ENCODE measurements at regions not wholly inside any gene's neighbourhood (a gene's known extent, or its start where the extent isn't known, plus 50 kb on each side); places are given as distances from the start of the nearest gene placed in this dataset.
"Not testable (repeated sequence)": the region's sequence is repeated elsewhere in the genome, so short reads cannot be mapped to it uniquely, and the experiment has no call there.

- no peak for DNase-seq
These were observed 128.5 kb downstream of the ZNF281 start for GRCh38 chr1:200281201-200281835.

DNA sequence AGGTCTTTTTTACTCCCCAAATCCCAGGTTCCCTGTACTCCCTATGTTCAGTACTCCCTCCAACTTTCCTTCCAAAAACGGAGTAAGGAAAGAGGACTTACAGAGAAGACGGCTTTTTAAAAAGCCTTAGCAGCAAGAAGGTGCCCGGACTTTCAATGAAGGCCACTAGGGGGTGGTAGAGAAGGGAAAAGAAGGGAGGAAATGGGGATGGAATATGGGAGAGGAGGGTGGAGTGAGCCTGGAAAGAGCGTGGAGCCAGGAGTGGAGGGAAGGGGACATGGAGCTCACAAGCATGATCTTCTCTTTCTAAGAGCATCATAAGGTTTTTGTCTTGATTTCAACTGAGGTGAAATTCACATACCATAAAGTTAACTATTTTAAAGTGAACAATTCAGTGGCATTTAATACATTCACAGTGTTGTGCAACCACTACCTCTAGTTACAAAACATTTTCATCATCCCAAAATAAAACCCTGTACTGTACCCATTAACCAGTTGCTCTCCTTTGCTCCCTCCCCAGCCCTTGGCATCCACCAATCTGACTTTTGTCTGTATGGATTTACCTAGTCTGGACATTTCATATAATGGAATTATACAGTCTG lies 129.9 kb downstream of the ZNF281 start:
- DNase-seq = no peak

DNA sequence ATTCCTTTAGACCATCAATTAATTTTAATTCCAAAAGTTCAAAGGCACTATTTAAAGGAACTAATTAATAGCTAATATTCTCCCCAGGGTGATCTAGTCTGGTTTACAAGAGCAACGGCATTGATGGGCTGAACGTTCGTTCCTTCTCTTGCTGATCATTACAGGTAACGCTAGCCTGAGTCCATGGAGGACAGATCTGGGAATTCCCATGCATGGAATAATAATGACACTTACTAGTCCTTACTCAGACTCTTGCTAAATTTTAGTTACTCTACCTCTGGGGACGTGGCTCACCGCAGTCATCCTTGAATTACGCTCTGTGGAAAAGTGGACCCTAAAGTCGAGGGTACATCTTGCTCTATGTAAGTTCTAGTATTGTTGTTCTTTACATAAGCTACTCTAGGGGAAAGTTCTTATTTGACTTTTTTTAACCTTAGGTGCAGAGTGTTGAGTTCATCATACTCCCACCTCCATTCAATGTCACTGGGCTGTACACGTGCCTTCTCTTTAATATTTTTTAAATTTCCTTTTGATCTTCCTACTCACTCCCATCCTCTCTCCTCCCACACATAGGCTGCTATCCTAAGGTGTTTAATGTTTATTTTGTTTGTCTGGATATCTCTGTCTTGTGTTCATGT lies 133.9 kb downstream of the ZNF281 start:
- DNase-seq = no peak

DNA sequence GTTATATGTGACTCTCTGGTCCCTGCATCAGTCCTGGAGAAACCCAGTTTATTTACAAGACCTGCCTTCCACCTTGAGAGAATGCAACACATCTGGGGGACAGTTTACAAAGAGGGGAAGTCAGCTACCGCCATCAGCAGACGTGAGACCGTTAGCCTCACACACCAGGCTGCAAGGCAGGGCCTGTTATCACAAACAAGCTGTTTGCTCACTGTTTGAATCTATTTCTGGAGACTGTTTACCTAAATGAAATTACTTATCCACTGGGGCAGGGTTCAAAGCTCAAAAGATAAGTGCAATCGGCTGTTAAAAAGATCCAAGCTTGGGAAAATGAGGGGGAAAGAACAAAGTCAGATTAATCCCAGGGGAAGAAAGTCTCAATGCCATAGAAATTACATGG lies 134.4 kb downstream of the ZNF281 start:
- DNase-seq = no peak

- DNase-seq = no peak
These were observed 135.7 kb downstream of the ZNF281 start for GRCh38 chr1:200274116-200274515.

GRCh38 chr1:200272481-200273068 lies 137.3 kb downstream of the ZNF281 start:
- no peak for DNase-seq

- DNase-seq = no peak
These were observed 140.6 kb downstream of the ZNF281 start for GRCh38 chr1:200269256-200269655.

DNA sequence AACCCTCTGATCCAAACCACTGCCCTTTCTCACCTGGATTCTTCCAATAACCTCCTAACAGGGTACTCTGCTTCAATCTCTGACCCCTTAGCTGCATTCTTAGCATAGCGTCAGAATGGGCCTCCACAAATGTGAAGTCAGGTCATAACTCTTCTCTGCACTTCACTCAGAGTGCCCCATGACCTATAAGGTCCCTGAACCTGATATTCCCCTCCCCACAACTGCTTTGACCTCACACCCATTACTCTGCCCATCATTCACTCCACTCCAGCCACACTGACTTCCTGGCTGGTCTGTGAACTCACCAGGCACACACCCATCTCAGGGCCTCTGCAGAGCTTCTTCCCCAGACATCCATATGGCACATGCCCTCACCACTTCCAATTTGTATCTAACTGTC lies 141.9 kb downstream of the ZNF281 start:
- no peak for DNase-seq

DNA sequence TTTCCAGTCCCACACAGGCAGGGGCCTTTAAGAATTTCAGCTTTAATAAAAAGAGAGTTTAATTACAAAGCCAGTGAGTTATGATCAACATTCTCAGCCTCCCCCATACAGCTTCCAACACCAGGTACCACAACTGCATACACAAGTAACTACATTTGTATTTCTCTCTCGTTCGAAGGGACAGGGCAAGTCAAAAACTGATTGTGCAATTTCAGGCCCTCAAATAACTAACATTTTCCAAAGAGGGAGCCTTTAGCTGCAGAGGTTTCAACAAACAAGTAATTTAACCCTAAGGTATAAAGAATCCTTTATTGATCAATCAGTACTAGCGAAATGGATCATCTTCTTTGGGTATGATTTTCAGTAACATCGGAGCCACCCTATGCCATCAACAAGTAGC lies 142.4 kb downstream of the ZNF281 start:
- no peak for DNase-seq

- DNase-seq = no peak
These were observed 143.0 kb downstream of the ZNF281 start for GRCh38 chr1:200266871-200267270.

DNA sequence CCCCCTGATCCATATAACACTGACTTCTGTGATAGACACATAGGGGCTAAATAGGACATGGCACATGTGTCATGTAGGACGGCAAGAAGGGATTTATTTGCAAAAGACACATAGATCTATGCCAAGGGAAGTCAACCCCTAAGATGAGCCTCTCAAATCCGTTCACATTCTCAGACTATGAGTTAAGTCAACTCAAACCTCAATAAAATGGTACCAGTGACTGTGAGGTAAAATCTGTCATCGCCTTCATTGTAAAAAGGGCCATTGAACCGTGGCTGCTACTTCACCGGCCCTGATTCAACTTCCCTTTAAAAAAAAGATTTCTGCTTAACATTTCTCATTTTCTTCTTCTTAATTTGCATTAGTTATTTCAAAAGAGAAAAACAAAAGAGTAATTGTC lies 144.0 kb downstream of the ZNF281 start:
- no peak for DNase-seq

DNA sequence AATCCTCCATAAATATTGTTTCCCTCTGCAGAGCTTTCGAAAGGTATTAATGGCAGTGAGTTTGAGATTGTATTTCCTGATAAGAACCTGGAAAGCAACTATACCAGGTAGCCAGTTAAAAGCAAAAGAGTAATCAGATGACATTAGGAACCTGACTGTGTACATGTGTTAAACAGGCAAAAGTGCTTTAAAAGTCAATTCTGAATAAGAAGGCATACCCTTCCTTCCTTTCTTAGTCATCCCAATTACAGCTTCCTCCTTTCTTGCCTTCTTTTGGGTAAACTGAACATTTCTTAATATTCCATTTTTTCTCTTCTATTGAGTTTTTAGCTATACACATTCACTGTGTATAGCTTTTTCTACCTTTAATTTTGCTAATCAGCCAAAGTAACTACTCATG lies 144.7 kb downstream of the ZNF281 start:
- no peak for DNase-seq

- no peak for DNase-seq
These were observed 146.6 kb downstream of the ZNF281 start for GRCh38 chr1:200263203-200263602.

DNA sequence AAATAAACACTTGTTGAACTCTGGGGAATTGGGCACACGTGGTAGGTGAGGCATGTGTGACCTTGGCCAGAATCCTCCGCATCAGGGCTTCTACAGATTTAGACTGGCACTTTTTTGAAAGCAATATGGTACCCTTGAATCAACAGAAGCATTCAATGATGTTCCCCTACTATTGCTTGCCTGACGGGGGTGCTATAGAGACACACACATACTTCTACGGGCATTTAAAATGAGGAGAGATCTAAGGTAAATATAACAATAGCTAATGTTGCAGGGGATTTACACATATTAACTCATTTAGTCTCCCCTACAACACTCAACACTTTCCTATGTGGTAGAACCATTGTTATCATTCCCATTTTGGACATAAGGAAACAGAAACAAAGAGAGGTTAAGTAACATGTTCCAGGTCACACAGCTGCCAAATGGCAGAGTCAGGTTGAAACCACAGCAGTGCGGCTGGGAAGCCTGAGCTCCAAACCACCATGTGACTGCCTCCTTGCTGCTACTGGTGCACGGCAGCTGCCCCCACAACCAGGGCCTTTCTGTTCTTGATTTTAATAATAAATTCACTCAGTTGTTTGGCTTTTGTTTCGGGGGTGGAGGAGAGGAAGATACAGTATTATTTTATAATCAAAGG lies 147.4 kb downstream of the ZNF281 start:
- no peak for DNase-seq

DNA sequence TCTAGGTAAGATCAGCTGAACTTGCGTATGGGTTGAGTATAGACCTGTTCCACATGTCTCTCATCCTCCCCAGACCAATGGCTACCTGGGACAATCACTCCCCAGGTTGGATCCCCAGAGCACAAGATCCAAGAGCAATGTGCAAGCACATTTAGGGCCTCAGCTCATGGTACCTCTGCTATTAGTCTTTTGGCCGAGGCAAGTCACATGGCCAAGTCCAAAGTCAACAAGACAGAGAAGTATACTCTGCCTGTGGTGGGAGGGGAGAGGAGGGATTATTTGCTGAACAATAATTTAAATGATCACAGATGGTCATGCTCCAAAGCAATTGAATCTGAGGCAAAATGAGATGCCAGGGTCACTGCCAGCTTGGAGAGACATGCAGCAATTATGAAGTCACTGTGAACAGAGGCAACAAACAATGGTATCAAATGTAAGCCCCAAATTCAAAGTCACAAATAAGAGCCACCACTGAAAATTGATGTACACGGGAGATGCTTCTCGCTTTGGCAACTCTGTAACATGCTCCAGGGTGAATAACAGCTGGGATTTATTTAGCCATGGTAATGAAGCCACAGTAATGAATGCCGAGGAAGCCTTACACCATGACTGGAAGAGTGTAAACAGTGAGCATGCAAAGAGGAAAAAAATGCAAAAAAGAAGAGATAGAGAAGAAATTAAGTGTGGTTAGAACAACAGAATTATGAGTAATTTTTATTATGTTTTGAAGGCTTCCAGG lies 149.1 kb downstream of the ZNF281 start:
- DNase-seq = no peak

- no peak for DNase-seq
These were observed 151.1 kb downstream of the ZNF281 start for GRCh38 chr1:200258447-200259375.

DNA sequence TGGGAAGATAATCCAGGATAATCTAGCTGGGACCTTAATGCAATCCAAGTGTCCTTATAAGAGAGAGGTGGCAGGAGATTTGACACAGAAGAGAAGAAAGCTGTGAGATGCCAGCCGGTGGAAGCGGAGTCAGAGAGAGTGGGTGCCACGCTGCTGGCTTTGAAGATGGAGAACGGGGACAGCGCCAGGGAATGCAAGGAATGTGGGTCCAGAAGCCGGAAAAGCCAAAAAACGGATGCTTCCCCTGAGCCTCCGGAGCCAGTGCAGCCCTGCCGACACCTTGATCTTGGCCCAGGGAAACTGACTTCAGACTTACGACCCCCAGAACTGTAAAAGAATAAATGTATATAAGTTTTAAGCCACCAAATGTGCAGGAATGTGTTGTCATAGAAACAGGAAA lies 152.6 kb downstream of the ZNF281 start:
- DNase-seq = no peak

GRCh38 chr1:200254602-200255001 lies 155.2 kb downstream of the ZNF281 start:
- DNase-seq = not testable (repeated sequence)

DNA sequence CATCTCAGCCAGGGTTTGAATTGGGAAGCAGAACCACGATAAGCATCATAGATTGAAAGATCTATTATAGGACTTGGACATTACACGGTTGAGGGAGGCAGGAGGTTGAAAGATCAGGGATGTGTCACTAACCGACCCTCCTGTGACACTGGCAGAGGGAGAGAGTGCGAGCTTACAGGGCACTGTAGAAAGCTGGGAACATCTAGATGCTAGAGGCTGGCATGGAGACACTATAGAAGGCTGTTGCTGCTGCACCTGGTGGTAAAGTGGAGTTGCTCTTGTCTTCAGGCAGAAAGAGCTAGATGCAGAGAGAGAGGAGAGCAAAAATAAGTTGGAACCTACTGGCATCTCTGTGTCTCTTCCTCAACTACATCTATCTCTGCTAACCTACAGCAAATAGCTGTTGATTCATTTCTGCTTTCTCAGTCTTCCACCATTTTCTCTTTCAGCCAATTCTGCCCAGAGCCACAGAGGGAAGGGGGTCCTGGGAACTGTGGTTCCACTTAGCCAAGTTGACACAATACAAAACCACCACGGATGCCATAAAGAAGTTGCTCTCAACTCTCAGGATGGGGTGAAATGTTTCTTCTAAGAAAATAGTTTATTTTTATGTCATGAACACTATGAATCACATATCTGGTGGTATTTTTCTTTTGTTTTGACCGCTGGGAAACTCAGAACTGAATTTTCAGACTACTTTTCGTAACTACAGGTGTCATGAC lies 155.9 kb downstream of the ZNF281 start:
- DNase-seq = no peak

GRCh38 chr1:200252531-200252930 lies 157.3 kb downstream of the ZNF281 start:
- no peak for DNase-seq

- no peak for DNase-seq
These were observed 159.4 kb downstream of the ZNF281 start for GRCh38 chr1:200250469-200250868.

Measured in hindlimb muscle (tissue), 1 donor.